Ramos (cell line): ENCODE measurements at regions not wholly inside any gene's neighbourhood (a gene's known extent, or its start where the extent isn't known, plus 50 kb on each side); places are given as distances from the start of the nearest gene placed in this dataset.

Experiments used
- in situ Hi-C: fragments of 300-500 bp; cut with MboI; formaldehyde crosslinking; loops from one replicate; pipeline ENCODE4 v1.14.3; 2022; ENCODE audit warnings: low sequenced_read_pairs; ENCODE audit not compliant: unreplicated experiment

DNA sequence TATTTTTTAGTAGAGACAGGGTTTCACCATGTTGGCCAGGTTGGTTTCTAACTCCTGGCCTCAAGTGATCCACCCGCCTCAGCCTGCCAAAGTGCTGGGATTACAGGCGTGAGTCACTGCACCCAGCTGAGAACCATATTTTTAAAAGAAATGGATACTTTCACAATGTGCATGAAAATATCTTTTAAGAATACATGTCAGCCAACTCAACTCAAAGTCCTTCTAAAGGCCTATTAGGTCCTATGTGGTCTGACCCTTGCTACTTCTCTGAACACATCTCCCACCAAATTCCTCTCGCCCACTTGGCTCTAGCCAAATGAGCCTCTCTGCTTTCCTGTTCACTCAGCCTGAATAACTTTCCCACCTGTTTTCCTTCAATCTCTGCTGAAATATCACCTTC lies 119.6 kb downstream of the MTX2 start:
- in situ Hi-C loops = no loop called here

DNA sequence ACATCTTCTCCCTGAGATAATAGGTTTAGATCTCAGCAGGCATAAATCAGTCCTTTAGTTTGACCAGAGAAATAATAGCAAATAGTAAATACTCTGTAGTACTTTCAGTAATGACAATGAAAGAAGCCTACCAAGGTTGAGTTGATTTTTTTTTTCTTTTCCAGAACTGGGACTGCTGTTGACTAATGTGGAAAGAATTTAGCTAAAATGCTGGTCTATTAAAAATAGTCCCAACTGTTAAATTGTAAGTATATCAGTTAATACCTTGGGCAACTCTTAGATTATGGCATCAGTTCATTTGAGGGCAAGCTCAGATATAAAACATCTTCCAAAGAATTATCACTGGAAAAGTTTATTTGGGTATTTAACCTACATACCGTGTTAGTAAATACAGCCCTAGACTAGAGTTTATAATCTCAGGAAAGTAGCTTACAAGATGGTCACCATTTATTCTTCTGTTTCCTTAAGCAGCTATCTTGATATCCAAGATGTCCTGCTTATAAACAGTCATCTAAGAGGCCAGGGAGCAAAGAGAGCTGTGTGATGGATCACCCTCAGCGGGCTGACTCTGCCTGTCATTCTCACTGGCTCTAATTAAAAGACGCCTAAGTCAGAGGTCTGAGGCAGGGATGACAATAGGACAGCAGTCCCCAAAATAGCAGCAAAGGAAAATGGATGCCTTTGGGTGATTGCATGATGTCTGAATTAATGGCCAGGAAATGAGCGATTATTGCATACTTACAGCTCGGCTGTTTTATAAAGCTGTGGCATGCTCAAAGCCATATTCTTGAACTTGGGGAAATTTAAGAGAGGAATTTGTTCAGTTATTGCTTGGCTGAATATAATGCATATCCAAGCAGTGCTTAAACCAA lies 121.3 kb downstream of the MTX2 start:
- in situ Hi-C loops = no loop called here

DNA sequence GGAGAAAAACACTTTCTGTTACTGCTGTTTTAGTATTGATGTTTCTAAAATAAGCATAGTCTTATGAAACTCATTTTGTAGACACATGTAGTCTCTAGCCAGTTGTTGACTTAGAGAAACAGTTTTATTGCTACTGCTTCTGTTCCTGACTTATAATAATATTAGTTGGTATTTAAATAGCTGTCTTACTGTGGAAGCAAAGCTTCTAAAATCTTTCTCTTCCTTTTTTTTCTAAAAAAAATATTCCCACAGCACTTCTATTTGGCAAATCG lies 121.8 kb downstream of the MTX2 start:
- in situ Hi-C loops = no loop called here

DNA sequence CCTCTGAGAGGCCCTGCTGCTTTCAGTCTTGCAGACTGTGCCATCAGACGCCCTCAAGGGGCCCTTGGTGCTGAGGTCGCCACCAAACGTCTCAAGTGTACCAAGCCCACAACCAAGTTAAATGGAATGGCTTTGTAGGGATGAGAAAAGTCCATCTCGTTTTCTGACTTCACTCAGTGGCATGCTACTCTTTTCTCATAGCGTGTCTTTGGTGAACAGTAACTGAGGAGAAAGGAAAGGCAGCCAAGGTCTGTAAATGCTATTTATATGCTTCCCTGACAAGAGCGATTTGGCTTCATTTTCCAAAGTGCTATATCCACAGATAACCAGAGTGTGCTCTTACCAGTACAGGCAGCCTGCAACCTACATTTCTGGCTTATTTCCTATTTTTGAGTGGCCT lies 123.0 kb downstream of the MTX2 start:
- in situ Hi-C loops = no loop called here

DNA sequence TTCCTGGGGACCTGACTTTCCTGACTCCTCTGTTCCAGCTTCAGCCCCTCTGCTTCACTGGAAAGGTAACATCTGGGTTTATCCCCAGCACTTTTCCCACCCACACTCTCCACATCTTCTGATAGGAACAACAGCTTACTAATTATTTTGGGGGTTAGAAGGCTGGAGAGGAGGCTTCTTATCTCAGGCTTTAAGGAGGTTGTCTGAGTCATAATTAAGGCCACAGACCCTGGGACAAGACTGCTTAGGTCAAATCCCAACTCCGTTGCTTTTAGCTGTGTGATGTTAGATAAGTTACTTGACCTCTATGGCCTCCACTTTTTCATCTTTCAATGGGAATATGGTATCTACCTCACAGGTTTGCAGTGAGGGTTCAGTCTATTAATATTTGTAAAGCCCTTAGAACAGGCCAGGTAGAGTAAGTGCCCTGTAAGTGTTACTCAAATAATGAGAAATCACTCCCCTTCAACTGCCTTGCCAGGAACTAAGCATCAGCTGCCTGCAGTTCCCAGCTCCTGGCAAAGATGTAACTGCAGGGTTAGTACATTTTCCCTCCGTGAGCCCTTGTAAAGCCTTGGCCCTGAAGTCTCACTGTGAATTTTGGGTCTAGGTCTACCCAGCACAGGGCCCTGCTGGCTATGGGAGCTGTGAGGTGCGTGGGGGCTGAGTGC lies 123.6 kb downstream of the MTX2 start:
- in situ Hi-C loops = no loop called here

DNA sequence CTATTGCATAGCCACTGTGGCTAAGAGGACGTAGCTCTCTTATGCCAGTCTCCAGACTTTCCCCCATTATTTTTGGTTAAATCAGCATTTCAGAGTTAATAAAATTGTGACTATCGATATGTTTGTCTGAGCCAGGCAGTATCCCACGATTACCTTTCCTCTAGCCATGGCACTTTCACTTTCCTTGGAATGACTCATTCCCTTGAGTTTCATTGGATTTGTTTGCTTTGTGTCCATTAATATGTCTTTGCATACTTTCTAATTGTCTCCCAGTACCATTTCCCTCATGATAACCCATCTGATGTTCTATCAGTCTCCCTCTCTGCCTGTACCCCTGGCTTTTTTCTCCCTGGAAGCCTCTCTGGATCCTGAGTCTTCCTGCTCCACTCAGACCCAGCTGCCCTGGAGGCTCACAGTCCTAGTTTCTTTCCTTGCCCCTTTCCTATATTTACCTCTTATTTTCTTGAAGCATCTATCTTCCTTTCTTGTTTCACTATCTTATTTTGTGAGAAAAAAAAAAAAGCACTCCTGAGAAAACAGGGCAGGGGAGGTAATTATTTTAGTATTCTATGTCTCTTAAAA lies 126.1 kb downstream of the MTX2 start:
- in situ Hi-C loops = no loop called here

DNA sequence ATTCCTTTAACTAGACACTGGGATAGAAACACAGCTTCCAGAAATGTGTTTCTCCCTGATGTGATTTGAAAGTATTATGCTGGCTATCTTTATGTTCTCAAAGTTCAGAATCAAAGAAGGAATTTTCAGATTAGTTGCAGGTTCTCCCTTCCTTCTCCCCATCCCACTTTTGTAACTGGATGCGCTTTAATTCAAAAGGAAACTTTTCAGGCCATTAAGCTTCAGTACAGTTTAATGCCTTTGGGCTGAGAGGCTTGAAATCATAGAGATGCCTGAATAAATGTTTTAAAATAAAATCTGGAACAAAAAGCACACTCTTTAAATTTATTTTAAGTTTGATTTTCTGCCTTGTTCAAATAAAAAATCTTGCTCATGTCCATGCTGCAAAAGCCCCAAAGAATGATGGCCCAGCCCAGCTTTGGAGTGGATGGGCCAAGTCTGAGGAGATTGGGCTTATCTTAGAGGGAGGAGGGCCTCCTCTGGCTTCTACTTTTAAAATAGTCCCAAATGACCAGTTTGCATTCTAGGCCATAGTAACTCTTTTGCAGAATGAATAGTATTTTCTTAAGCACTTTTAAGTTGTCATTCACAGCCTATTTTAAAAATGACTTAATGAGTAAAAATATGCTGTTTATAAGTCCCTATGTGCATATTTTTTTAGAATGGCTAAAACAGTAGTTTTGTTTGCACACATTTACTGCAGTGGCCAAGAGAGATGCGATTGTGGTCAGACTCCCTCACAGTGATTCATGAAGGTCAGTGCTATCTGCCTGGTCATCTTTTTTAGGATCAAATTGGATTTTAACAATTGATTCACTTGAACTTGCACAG lies 129.2 kb downstream of the MTX2 start:
- in situ Hi-C loops = no loop called here

DNA sequence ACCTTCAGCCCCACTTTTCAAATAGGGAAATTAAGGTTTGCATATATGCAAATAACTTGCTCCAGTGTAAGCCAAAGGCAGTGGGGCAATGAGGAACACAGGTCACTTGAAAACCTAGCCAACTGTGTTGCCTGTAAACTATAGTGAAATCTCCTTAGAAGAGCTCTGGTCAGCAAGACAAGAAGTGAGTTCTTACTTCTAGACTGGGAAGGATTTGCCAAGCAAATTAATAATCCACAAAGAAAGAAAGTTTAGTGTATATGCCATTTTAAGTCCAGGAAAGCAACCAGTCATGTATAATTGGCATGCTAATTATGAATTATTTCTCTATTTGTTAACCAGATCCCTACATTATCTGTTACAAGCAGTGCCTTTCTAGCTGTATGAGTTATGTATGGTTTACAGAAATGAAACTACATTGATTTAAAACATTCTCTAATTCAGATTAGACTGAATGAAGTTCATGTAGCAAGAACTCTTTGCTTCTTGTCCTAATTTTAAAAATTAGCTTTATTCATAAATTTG lies 129.9 kb downstream of the MTX2 start:
- in situ Hi-C loops = no loop called here

DNA sequence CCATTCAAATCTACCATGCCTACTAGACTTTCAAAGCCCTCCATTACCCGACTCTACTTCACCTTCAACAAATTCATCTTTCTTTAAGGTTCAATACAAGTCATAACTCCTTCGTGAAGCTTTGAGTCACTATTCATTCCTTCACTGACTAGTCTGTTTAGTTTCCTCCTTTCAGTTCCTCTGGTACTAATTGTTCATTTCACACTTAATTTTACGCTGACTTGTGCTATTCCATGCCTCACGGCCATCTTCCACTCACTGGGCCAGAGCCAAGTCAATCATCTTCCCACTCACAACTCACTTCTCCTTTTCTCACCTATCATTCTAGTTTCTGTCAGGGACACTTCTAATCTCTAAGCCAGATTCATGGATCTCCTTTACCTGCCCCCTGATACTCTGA lies 136.2 kb downstream of the MTX2 start:
- in situ Hi-C loops = no loop called here

DNA sequence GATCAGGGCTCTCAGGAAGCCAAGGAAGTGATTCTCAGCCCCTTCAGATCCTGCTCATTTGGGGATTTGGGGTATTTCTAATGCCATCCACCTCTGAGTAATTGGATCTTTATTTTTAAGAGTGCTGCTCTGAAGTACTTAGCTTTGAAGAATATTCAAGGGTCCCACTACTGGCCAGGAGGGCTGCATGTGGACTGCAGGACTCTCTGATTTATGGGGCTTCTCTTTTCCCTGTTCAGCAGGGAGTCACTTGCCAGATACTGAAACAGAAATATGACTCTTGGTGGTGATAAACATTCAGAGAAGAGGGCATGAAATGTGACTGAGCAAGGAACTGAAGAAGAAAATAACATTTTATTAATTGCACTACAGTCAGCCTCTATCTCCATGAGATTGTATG lies 138.5 kb downstream of the MTX2 start:
- in situ Hi-C loops = no loop called here

DNA sequence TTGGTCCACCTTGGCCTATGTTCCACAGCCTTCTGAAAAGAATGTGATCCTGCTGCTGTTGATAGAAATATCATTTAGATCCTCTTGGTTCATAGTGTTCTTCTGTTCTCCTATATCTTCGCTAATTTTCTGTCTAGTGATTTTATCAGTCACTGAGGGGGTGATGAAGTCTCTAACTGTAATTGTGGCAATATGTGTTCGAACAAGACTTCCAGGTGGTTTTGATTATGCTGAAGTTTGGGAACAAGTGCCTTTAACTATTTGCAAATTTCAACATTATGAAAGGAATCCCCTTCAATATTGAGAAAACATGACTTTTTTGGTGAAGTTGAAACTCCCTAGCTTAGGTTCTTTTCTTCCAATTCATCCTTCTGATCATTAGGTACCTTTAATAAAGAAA lies 140.4 kb downstream of the MTX2 start:
- in situ Hi-C loops = no loop called here

DNA sequence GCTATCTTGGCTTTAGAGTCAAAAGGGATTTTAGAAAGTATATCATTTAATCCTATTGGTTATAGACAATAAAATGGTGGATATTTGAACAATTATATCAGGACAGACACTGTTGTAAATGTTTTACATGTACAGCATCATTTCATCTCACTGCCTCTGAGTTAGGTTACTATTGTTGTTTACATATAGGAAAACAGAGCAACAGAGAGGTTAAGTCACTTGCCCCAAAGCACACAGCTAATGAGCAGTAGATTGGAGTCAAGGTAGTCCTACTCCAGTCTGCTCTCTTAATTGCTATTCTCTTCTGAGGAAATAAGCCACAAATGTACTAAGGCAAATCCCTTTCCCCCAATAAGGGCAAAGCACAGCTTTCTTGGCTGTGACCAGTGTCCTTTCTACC lies 142.9 kb downstream of the MTX2 start:
- in situ Hi-C loops = no loop called here

DNA sequence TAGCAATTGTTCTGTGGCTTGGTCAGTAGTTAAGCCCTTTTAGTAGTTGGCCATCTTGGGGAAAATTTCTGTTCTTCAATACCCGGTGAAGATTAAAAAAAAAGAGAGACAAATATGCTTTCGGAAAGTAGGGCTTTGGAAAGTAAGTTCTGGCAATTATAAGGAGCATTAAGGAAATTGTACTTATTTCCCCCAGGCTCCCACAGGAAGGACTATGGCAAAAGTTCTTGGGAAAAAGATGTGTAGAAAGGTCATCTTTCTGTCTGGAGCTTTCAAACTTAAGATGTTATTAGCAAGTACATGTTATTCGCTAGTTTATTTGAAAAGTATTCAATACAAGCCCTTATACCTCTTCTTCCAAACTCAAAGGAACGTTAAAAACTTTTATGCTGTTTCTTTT lies 144.5 kb downstream of the MTX2 start:
- in situ Hi-C loops = no loop called here

DNA sequence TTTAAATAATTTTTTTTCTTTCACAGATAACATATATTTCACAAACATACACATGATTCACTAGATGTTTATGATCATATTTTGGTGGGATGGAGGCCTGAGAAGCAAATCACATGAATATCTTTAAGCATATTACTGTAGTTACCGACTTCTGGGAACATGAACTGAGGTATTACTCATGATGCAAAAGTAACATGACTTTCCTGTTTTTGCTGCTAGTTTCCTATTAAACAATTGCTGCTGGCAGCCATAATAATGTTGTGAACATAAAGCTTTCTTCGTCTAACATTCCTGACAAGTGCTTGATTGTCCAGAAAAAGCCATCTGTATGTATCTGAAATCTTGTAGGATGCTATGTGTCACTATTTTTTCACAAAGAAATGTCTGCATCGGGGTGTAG lies 145.4 kb downstream of the MTX2 start:
- in situ Hi-C loops = no loop called here

DNA sequence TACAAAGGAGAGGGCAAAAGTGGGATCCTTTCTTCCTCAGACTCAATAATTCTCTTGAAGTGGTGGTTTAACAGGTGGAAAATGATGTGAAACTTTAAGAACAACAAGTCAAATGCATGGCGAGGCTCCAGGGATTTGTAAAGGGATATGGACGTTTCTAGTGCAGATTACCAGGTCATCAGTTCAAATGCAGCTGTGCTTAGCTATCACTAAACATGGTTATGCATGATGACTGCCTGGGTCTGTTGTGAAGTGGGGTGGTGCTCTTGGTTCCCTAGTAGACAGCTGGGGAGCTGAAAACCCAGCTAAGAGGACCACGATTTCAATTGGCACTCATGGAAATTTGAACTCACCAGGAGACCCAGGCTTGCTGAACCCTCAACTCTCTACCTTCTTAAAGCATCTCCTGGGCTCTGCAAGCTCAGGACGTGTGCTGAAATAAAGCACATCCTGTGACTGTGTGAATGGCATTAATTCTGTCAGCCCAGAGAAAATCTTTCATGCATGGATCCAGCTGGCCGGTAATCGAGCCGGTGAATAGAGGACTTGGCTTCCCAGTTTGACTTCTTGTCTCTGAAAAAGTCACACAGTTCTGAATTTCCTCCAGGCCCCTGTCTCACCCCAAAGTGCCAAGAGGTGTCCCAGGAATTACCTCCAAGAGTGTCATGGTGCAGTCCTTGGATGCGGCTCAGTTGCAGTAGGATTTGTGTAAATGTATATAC lies 146.1 kb downstream of the MTX2 start:
- in situ Hi-C loops = no loop called here

DNA sequence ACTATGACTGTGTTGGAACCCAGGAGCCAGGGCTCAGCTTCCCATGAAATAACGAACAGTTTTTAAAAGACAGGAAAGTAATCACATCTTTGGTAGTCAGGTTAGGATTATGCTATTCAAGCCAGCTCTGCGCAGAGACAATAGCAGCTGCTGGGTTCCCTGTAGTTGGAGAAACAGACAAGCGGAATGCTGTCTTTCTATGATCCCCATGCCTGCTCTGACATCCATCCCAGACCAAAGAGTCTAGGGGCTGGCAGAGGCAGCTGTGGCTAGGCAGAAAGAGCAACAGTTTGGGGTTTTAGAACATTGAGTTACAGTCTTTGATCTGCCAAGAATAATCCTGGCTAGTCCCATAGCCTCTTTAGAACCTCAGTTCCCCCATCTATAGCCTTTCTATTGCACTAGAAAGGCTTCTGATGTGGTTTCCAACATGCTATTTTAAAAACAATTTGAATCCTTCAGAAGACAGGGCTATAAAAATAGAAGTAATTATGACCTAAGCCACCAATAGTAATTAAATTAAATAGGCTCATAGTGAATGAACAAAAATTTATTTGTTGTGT lies 146.8 kb downstream of the MTX2 start:
- in situ Hi-C loops = no loop called here

DNA sequence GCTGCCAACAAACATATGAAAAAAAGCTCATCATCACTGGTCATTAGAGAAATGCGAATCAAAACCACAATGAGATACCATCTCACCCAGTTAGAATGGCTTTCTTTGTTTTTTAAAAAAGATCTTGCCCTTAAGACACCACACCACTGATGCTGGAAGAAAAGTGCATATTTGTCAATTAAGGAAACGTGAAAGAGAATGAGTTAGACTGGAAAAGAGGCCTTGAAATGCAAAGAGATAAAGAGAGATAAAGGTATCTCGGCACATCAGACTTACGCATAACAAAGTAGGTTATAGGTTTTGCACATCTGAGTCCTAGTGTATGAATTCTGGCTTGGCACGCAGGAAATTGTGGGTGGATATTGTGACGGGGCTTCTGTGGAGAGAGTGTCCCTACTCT lies 149.5 kb downstream of the MTX2 start:
- in situ Hi-C loops = no loop called here

DNA sequence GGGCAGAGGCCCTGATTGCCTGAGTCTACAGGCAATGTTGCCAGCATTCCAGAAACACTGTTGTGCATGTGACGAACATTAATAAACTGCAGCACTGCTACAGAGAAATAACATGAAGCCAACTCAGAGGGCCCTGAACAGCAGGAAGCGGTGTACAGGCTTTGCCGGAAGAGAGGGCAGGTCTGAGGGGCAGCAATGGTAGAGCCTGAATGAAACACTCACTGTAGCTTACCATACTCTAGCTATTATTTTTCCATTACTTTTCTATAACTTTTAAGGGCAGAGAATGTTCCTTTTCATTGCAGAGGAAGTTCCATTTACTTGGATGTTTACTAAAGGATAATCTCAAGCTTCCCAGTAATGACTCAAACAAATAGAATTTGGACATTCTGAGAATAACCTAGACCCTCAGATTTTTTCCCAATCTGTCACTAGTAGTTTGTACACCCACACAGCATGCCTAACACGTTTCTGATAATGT lies 150.4 kb downstream of the MTX2 start:
- in situ Hi-C loops = no loop called here

DNA sequence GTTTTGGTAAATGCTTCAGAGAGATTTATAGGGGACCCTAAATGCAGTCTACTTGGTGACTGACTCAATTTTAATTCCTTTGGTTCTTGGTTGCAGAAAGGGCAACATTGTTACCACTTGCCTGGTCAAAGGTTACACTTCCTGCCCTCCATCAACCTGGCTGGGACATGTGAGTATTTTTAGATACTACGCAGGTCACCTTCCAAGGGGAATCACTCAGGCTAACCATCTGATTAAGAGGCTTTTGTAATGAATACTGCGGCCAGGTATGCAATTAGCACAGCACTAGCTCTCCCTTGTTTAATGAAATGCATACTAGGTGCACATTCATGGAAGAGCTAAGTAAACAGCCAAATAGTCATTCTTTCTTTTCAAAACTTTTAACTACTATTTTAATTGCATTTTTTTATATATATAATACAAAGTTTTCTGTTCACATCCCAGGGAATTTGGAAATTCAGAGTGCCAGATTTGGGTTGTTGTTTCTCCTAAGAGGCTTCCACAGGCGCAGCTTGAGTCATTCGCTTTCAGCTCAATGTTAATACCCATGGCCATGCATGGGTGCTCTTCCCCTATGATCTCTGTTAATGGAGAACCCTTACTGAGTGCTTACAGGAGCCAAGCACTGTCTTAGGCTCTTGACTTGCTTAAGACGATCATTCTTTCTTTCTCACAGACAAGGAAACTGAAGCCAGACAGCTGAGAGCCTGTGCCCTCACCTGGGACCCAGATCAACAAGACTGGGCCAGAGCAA lies 152.2 kb downstream of the MTX2 start:
- in situ Hi-C loops = no loop called here
